WI38 (cell line): ENCODE measurements at regions not wholly inside any gene's neighbourhood (a gene's known extent, or its start where the extent isn't known, plus 50 kb on each side); places are given as distances from the start of the nearest gene placed in this dataset.

ENCODE experiments used
- H3K4me3 ChIP-seq: 2 replicates; pipeline ENCODE4 v1.5.1; 2011; ENCODE audit warnings: low read depth, mild to moderate bottlenecking, control low read depth, low read length
- TF ChIP-seq, protein P1 (sequence below): IDR thresholded peaks from 2 replicates; pipeline ENCODE4 v1.5.1; 2012; ENCODE audit warnings: low read depth, mild to moderate bottlenecking, control low read depth, low read length

- no peak overlapping the region for H3K4me3 ChIP-seq
- TF ChIP-seq, protein P1, sequence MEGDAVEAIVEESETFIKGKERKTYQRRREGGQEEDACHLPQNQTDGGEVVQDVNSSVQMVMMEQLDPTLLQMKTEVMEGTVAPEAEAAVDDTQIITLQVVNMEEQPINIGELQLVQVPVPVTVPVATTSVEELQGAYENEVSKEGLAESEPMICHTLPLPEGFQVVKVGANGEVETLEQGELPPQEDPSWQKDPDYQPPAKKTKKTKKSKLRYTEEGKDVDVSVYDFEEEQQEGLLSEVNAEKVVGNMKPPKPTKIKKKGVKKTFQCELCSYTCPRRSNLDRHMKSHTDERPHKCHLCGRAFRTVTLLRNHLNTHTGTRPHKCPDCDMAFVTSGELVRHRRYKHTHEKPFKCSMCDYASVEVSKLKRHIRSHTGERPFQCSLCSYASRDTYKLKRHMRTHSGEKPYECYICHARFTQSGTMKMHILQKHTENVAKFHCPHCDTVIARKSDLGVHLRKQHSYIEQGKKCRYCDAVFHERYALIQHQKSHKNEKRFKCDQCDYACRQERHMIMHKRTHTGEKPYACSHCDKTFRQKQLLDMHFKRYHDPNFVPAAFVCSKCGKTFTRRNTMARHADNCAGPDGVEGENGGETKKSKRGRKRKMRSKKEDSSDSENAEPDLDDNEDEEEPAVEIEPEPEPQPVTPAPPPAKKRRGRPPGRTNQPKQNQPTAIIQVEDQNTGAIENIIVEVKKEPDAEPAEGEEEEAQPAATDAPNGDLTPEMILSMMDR: no peak
Observed at GRCh38 chr7:145092766-145093165, 256.9 kb upstream of the TPK1 start.

DNA sequence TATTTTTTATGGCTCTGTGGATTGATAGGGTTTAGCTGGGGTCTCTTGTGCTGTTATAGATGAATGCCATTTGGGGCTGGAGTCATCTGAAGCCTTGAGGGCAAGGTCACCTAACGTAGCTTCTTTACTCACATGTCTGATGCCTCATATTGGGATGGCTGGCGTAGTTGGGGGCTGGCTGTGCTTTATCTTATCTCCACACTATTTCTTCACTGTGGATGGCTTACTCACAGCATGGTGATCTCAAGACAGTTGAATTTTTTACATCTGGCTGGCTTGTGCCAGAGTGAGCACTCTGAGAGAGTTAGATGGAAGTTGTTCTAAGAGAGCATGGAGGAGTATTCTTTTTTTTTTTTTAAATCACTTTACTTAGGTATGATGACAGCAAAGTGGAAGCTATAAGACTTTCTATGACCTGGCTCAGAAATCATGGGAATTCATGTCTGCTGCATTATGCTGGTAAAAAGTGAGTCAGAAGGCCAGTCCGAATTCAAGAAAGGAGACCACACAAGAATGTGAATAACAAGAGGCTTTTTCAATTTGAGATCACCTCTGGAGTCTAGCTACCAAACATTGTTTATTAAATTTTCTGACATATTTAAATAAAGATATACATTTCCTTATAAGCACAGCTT, 252.4 kb upstream of the TPK1 start:
- H3K4me3 ChIP-seq: no peak overlapping the region
- TF ChIP-seq, protein P1: no peak

GRCh38 chr7:145082366-145083161, 246.7 kb upstream of the TPK1 start:
- TF ChIP-seq, protein P1: no peak

GRCh38 chr7:145065473-145065872, 229.6 kb upstream of the TPK1 start:
- H3K4me3 ChIP-seq: no peak overlapping the region
- TF ChIP-seq, protein P1: no peak

More at GRCh38 chr7:145082366-145083161, 246.7 kb upstream of the TPK1 start:
- H3K4me3 ChIP-seq: no peak overlapping the region

- H3K4me3 ChIP-seq: no peak overlapping the region
- TF ChIP-seq, protein P1: no peak
Observed at GRCh38 chr7:145064114-145064513, 228.3 kb upstream of the TPK1 start.

GRCh38 chr7:145053781-145054180, 217.9 kb upstream of the TPK1 start:
- no peak overlapping the region for H3K4me3 ChIP-seq
- TF ChIP-seq, protein P1: no peak

- no peak overlapping the region for H3K4me3 ChIP-seq
- TF ChIP-seq, protein P1: no peak
Observed at GRCh38 chr7:145050415-145050814, 214.6 kb upstream of the TPK1 start.
